GM10266 (cell line): ENCODE measurements at regions not wholly inside any gene's neighbourhood (a gene's known extent, or its start where the extent isn't known, plus 50 kb on each side); places are given as distances from the start of the nearest gene placed in this dataset.

Source experiments
- DNase-seq: peaks from one replicate; pipeline ENCODE4 v3.0.0; 2012; ENCODE audit errors: extremely low spot score
- CTCF ChIP-seq: IDR thresholded peaks from 2 replicates; pipeline ENCODE4 v1.5.1; 2012; ENCODE audit warnings: mild to moderate bottlenecking, low read depth; ENCODE audit not compliant: control insufficient read depth, insufficient read depth; ENCODE audit errors: missing control alignments

- no peak for DNase-seq
- TF ChIP-seq CTCF, result no peak
Observed at GRCh38 chr4:54359919-54360650, 131.0 kb downstream of the PDGFRA start.

GRCh38 chr4:54363037-54363436, 133.9 kb downstream of the PDGFRA start:
- DNase-seq, result no peak
- no peak for TF ChIP-seq CTCF

GRCh38 chr4:54365691-54366090, 136.6 kb downstream of the PDGFRA start:
- no peak for TF ChIP-seq CTCF
- DNase-seq, result no peak

- no peak for DNase-seq
- TF ChIP-seq CTCF, result no peak
Observed at GRCh38 chr4:54367059-54367458, 138.0 kb downstream of the PDGFRA start.

- no peak for DNase-seq
- TF ChIP-seq CTCF, result no peak
Observed at GRCh38 chr4:54368281-54369265, 139.5 kb downstream of the PDGFRA start.

GRCh38 chr4:54371173-54371572, 142.1 kb downstream of the PDGFRA start:
- no peak for TF ChIP-seq CTCF
- DNase-seq, result no peak
